ENCODE measurements at regions not wholly inside any gene's neighbourhood (a gene's known extent, or its start where the extent isn't known, plus 50 kb on each side); places are given as distances from the start of the nearest gene placed in this dataset. TPM values are rescaled to one million over a fixed set of nuclear protein-coding genes. Genes with fewer than 3 reads are reported as not detected.

- H3K4me1 ChIP-seq: no peaks in the 10 kb centered on the region
- H3K9me3 ChIP-seq: no peaks in the 10 kb centered on the region
- no peak for DNase-seq (ENCODE audit: low spot score in 2 of 2)
- WGBS, 2 donors: 60 to 67% methylated on average over 2 of the region's 2 CpGs
- H3K27me3 ChIP-seq: no peaks in the 10 kb centered on the region
- no peaks in the 10 kb centered on the region for H3K36me3 ChIP-seq
- no peak overlapping the region for H3K4me3 ChIP-seq
- no peak for TF ChIP-seq EP300 (IDR thresholded peaks at IDR 0.05)
- no peak for TF ChIP-seq POLR2A (IDR thresholded peaks at IDR 0.05)
- TF ChIP-seq, protein P1, sequence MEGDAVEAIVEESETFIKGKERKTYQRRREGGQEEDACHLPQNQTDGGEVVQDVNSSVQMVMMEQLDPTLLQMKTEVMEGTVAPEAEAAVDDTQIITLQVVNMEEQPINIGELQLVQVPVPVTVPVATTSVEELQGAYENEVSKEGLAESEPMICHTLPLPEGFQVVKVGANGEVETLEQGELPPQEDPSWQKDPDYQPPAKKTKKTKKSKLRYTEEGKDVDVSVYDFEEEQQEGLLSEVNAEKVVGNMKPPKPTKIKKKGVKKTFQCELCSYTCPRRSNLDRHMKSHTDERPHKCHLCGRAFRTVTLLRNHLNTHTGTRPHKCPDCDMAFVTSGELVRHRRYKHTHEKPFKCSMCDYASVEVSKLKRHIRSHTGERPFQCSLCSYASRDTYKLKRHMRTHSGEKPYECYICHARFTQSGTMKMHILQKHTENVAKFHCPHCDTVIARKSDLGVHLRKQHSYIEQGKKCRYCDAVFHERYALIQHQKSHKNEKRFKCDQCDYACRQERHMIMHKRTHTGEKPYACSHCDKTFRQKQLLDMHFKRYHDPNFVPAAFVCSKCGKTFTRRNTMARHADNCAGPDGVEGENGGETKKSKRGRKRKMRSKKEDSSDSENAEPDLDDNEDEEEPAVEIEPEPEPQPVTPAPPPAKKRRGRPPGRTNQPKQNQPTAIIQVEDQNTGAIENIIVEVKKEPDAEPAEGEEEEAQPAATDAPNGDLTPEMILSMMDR (IDR thresholded peaks at IDR 0.05): no peak
- H3K27ac ChIP-seq: no peak overlapping the region
These were observed 59.8 kb upstream of the HSF2 start for GRCh38 chr6:122339661-122340060.

GRCh38 chr6:122347280-122347679 lies 52.2 kb upstream of the HSF2 start:
- H3K36me3 ChIP-seq: no peaks in the 10 kb centered on the region
- H3K27ac ChIP-seq: no peak overlapping the region
- WGBS, 2 donors: 39 to 45% methylated on average over 2 of the region's 2 CpGs
- no peak for TF ChIP-seq EP300 (IDR thresholded peaks at IDR 0.05)
- TF ChIP-seq POLR2A (IDR thresholded peaks at IDR 0.05): no peak
- TF ChIP-seq, protein P1 (IDR thresholded peaks at IDR 0.05): no peak
- no peak overlapping the region for H3K4me3 ChIP-seq
- DNase-seq (ENCODE audit: low spot score in 2 of 2): no peak
- H3K4me1 ChIP-seq: no peaks in the 10 kb centered on the region
- no peaks in the 10 kb centered on the region for H3K9me3 ChIP-seq
- no peaks in the 10 kb centered on the region for H3K27me3 ChIP-seq

GRCh38 chr6:122347751-122348150 lies 51.7 kb upstream of the HSF2 start:
- H3K4me3 ChIP-seq: no peak overlapping the region
- H3K27me3 ChIP-seq: no peaks in the 10 kb centered on the region
- H3K27ac ChIP-seq: no peak overlapping the region
- H3K9me3 ChIP-seq: no peaks in the 10 kb centered on the region
- no peak for DNase-seq (ENCODE audit: low spot score in 2 of 2)
- no peaks in the 10 kb centered on the region for H3K36me3 ChIP-seq
- H3K4me1 ChIP-seq: no peaks in the 10 kb centered on the region
- no peak for TF ChIP-seq POLR2A (IDR thresholded peaks at IDR 0.05)
- TF ChIP-seq, protein P1 (IDR thresholded peaks at IDR 0.05): no peak
- no peak for TF ChIP-seq EP300 (IDR thresholded peaks at IDR 0.05)
- 54 to 69% methylated on average over 4 of the region's 4 CpGs for WGBS, 2 donors

Small RNA genes lying in the stretch of these regions (small RNA-seq; reads per million reads assigned to genes)
- gene AL603865.2: not detected
- not detected for gene RNU1-18P
- gene RNU2-8P: not detected
- not detected for gene RNU4-76P

Data from tibial nerve (tissue), 4 donors.